ENCODE measurements at regions not wholly inside any gene's neighbourhood (a gene's known extent, or its start where the extent isn't known, plus 50 kb on each side); places are given as distances from the start of the nearest gene placed in this dataset.

GRCh38 chr15:47570451-47570850 lies 146.9 kb upstream of the SEMA6D start:
- Histone ChIP-seq H3K4me3 (no peak overlapping the region), H3K36me3 (replicated peaks in 1 of 2; ENCODE audit: insufficient read depth in 1 of 2, low read depth in 2 of 2) (no peaks in the 10 kb centered on the region), H3K27ac (no peak overlapping the region), H3K27me3 (no peaks in the 10 kb centered on the region), H3K4me1 (no peaks in the 10 kb centered on the region), H3K9me3 (no peaks in the 10 kb centered on the region)
- DNase-seq (no peak), ATAC-seq (no peak)
- intact Hi-C loops (cut with DNase I), result no loop called here
- TF ChIP-seq POLR2A (IDR thresholded peaks at IDR 0.05), result no peak
- no peak for TF ChIP-seq CTCF (IDR thresholded peaks at IDR 0.05)
- WGBS, 2 donors, result 69 to 72% methylated on average over 4 of the region's 4 CpGs

- Histone ChIP-seq H3K4me3 (no peak overlapping the region), H3K27me3 (no peaks in the 10 kb centered on the region), H3K9me3 (no peaks in the 10 kb centered on the region), H3K4me1 (no peaks in the 10 kb centered on the region), H3K27ac (no peak overlapping the region), H3K36me3 (replicated peaks in 1 of 2; ENCODE audit: insufficient read depth in 1 of 2, low read depth in 2 of 2) (no peaks in the 10 kb centered on the region)
- WGBS, 2 donors, result 58 to 68% methylated on average over 4 of the region's 4 CpGs
- no peak for ATAC-seq
- TF ChIP-seq CTCF (IDR thresholded peaks at IDR 0.05) (no peak), POLR2A (IDR thresholded peaks at IDR 0.05) (no peak)
- DNase-seq, result no peak
- intact Hi-C loops (cut with DNase I), result no loop called here
Observed at GRCh38 chr15:47570881-47571640, 146.2 kb upstream of the SEMA6D start.

- no peak for DNase-seq
- H3K27ac ChIP-seq, result no peak overlapping the region
- ATAC-seq, result no peak
- no peaks in the 10 kb centered on the region for H3K9me3 ChIP-seq
- H3K4me1 ChIP-seq, result no peaks in the 10 kb centered on the region
- intact Hi-C loops (cut with DNase I), result no loop called here
- no peaks in the 10 kb centered on the region for H3K36me3 ChIP-seq (replicated peaks in 1 of 2; ENCODE audit: insufficient read depth in 1 of 2, low read depth in 2 of 2)
- TF ChIP-seq POLR2A (IDR thresholded peaks at IDR 0.05) (no peak), CTCF (IDR thresholded peaks at IDR 0.05) (no peak)
- no peak overlapping the region for H3K4me3 ChIP-seq
- no peaks in the 10 kb centered on the region for H3K27me3 ChIP-seq
Observed at GRCh38 chr15:47573673-47574072, 143.6 kb upstream of the SEMA6D start.

GRCh38 chr15:47577000-47577399 lies 140.3 kb upstream of the SEMA6D start:
- Histone ChIP-seq H3K4me1 (no peaks in the 10 kb centered on the region), H3K27ac (no peak overlapping the region), H3K4me3 (no peak overlapping the region), H3K36me3 (replicated peaks in 1 of 2; ENCODE audit: insufficient read depth in 1 of 2, low read depth in 2 of 2) (no peaks in the 10 kb centered on the region), H3K9me3 (no peaks in the 10 kb centered on the region), H3K27me3 (no peaks in the 10 kb centered on the region)
- intact Hi-C loops (cut with DNase I), result no loop called here
- TF ChIP-seq POLR2A (IDR thresholded peaks at IDR 0.05), result no peak
- no peak for DNase-seq
- ATAC-seq, result no peak

- WGBS, 2 donors, result 45% methylated on average over 3 of the region's 3 CpGs
- Histone ChIP-seq H3K36me3 (replicated peaks in 1 of 2; ENCODE audit: insufficient read depth in 1 of 2, low read depth in 2 of 2) (no peaks in the 10 kb centered on the region), H3K4me3 (no peak overlapping the region), H3K4me1 (no peaks in the 10 kb centered on the region), H3K27ac (no peak overlapping the region), H3K27me3 (no peaks in the 10 kb centered on the region), H3K9me3 (no peaks in the 10 kb centered on the region)
- ATAC-seq (no peak), DNase-seq (no peak)
- TF ChIP-seq CTCF (IDR thresholded peaks at IDR 0.05), result no peak
- TF ChIP-seq POLR2A (IDR thresholded peaks at IDR 0.05), result no peak
- intact Hi-C loops (cut with DNase I), result no loop called here
Observed at GRCh38 chr15:47577461-47577860, 139.8 kb upstream of the SEMA6D start.

Data from body of pancreas (tissue), 4 donors.